ENCODE measurements at regions not wholly inside any gene's neighbourhood (a gene's known extent, or its start where the extent isn't known, plus 50 kb on each side); places are given as distances from the start of the nearest gene placed in this dataset.

DNA sequence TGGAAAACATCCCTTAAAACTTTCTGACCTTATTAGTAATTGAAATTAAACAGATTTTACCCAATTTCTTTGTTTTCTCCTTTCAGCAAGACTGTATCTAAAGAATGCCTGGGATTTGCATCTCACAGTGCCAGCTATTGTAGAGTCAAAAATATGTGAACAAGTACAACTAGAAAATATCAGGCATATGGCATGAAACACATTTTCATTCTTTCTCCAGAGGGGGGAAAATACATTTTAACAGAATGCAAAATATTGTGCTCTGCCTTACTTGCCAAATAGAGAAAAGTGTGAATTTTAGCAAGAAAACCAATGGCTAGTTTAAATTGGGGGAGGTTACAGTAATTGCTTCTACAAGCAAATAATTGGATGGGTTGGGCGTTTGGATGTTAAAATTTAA is 366.6 kb upstream of the FIGN start:
- H3K4me1 ChIP-seq (ENCODE audit: control insufficient read depth, extremely low read depth, insufficient read depth, low read length), result no peaks in the 10 kb centered on the region
- TF ChIP-seq, protein P1, sequence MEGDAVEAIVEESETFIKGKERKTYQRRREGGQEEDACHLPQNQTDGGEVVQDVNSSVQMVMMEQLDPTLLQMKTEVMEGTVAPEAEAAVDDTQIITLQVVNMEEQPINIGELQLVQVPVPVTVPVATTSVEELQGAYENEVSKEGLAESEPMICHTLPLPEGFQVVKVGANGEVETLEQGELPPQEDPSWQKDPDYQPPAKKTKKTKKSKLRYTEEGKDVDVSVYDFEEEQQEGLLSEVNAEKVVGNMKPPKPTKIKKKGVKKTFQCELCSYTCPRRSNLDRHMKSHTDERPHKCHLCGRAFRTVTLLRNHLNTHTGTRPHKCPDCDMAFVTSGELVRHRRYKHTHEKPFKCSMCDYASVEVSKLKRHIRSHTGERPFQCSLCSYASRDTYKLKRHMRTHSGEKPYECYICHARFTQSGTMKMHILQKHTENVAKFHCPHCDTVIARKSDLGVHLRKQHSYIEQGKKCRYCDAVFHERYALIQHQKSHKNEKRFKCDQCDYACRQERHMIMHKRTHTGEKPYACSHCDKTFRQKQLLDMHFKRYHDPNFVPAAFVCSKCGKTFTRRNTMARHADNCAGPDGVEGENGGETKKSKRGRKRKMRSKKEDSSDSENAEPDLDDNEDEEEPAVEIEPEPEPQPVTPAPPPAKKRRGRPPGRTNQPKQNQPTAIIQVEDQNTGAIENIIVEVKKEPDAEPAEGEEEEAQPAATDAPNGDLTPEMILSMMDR (optimal IDR thresholded peaks at IDR 0.05 in 1 of 3, IDR thresholded peaks at IDR 0.05 in 1 of 3, conservative IDR thresholded peaks at IDR 0.05 in 1 of 3; ENCODE audit: extremely low read depth in 1 of 3, insufficient read depth in 2 of 3, low read length in 3 of 3), result no peak
- no peak for TF ChIP-seq EZH2 (IDR thresholded peaks at IDR 0.05; ENCODE audit: low read length)
- no peaks in the 10 kb centered on the region for H3K27me3 ChIP-seq (ENCODE audit: control insufficient read depth, extremely low read depth, insufficient read depth, low read length)
- no peaks in the 10 kb centered on the region for H4K20me1 ChIP-seq (ENCODE audit: control insufficient read depth, extremely low read depth, insufficient read depth, low read length)
- FAIRE-seq, result no peak
- dilution Hi-C loops (cut with MboI; ENCODE audit: extremely low pct_ligation_motif_present, low sequenced_read_pairs), result no loop called here
- H3K9ac ChIP-seq (ENCODE audit: control insufficient read depth, extremely low read depth, insufficient read depth, low read length), result no peak overlapping the region
- no peaks in the 10 kb centered on the region for H3K36me3 ChIP-seq (ENCODE audit: control insufficient read depth in 2 of 2, extremely low read depth in 1 of 2, insufficient read depth in 2 of 2, low read length in 2 of 2)
- DNase-seq (ENCODE audit: low read depth, low spot score), result no peak
- H3K9me3 ChIP-seq (ENCODE audit: control insufficient read depth, low read depth, low read length), result no peaks in the 10 kb centered on the region
- H2AFZ ChIP-seq (ENCODE audit: control insufficient read depth, low read length), result no peak overlapping the region
- H3K27ac ChIP-seq (ENCODE audit: control insufficient read depth, insufficient read depth, low read length), result no peak overlapping the region
- no peak overlapping the region for H3K4me2 ChIP-seq (ENCODE audit: control insufficient read depth, extremely low read depth, insufficient read depth, low read depth, low read length)
- H3K79me2 ChIP-seq (ENCODE audit: control insufficient read depth, insufficient read depth, low read length), result no peaks in the 10 kb centered on the region
- H3K4me3 ChIP-seq (ENCODE audit: control insufficient read depth in 2 of 3, extremely low read depth in 1 of 3, insufficient read depth in 2 of 3, low read depth in 1 of 3, low read length in 3 of 3), result no peak overlapping the region
- no peaks in the 10 kb centered on the region for H3K9me1 ChIP-seq (ENCODE audit: control insufficient read depth, extremely low read depth, insufficient read depth, low read length)

DNA sequence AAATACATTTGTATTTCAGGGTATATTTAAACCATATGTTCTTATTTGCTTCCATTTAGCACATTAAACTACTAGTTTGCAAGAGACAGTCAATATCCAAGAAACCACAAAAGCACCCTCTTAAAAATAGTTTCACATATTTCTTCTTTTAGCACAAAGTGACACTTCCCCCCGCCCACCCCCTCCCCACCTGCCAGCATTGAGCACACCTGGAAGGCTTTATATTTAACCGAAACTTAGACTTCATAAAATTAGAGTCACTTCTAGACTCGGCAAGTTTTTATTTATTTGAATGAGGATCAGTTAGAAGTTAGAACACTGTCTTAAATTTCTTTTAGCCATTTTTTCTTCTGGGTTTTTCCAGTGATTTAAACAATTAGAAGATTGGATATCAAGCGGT is 355.9 kb upstream of the FIGN start:
- Histone ChIP-seq H3K4me1 (ENCODE audit: control insufficient read depth, extremely low read depth, insufficient read depth, low read length) (no peaks in the 10 kb centered on the region), H3K27me3 (ENCODE audit: control insufficient read depth, extremely low read depth, insufficient read depth, low read length) (no peaks in the 10 kb centered on the region), H3K79me2 (ENCODE audit: control insufficient read depth, insufficient read depth, low read length) (no peaks in the 10 kb centered on the region), H3K9ac (ENCODE audit: control insufficient read depth, extremely low read depth, insufficient read depth, low read length) (no peak overlapping the region), H2AFZ (ENCODE audit: control insufficient read depth, low read length) (no peak overlapping the region), H3K36me3 (ENCODE audit: control insufficient read depth in 2 of 2, extremely low read depth in 1 of 2, insufficient read depth in 2 of 2, low read length in 2 of 2) (no peaks in the 10 kb centered on the region), H4K20me1 (ENCODE audit: control insufficient read depth, extremely low read depth, insufficient read depth, low read length) (no peaks in the 10 kb centered on the region), H3K4me3 (ENCODE audit: control insufficient read depth in 2 of 3, extremely low read depth in 1 of 3, insufficient read depth in 2 of 3, low read depth in 1 of 3, low read length in 3 of 3) (no peak overlapping the region), H3K9me1 (ENCODE audit: control insufficient read depth, extremely low read depth, insufficient read depth, low read length) (no peaks in the 10 kb centered on the region), H3K27ac (ENCODE audit: control insufficient read depth, insufficient read depth, low read length) (no peak overlapping the region), H3K4me2 (ENCODE audit: control insufficient read depth, extremely low read depth, insufficient read depth, low read depth, low read length) (no peak overlapping the region), H3K9me3 (ENCODE audit: control insufficient read depth, low read depth, low read length) (no peaks in the 10 kb centered on the region)
- dilution Hi-C loops (cut with MboI; ENCODE audit: extremely low pct_ligation_motif_present, low sequenced_read_pairs), result no loop called here
- FAIRE-seq (no peak), DNase-seq (ENCODE audit: low read depth, low spot score) (no peak)
- TF ChIP-seq, protein P1 (optimal IDR thresholded peaks at IDR 0.05 in 1 of 3, IDR thresholded peaks at IDR 0.05 in 1 of 3, conservative IDR thresholded peaks at IDR 0.05 in 1 of 3; ENCODE audit: extremely low read depth in 1 of 3, insufficient read depth in 2 of 3, low read length in 3 of 3), result no peak
- TF ChIP-seq EZH2 (IDR thresholded peaks at IDR 0.05; ENCODE audit: low read length), result no peak
